ENCODE measurements at regions not wholly inside any gene's neighbourhood (a gene's known extent, or its start where the extent isn't known, plus 50 kb on each side); places are given as distances from the start of the nearest gene placed in this dataset.

DNA sequence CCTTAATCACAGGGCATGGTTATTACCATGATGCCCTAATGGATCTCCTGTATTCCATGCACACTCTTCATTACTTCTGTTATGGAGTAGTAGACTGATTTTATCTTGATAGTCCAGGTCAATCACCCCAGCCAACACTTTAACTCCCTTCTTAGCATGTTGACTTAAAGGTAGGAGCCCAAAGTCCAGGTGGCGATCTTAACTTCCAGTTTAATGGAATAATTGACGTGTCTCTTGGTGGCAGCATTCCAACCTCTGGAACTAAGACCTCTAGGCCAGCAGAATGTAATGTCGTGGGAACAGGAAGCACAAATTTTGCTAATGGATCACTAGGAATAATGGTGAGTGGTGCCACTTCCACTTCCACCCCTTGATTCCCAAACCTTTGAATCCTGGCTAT lies 687.2 kb upstream of the SGO1 start:
- no peaks in the 10 kb centered on the region for H3K4me1 Mint-ChIP-seq (ENCODE audit: low read depth)

DNA sequence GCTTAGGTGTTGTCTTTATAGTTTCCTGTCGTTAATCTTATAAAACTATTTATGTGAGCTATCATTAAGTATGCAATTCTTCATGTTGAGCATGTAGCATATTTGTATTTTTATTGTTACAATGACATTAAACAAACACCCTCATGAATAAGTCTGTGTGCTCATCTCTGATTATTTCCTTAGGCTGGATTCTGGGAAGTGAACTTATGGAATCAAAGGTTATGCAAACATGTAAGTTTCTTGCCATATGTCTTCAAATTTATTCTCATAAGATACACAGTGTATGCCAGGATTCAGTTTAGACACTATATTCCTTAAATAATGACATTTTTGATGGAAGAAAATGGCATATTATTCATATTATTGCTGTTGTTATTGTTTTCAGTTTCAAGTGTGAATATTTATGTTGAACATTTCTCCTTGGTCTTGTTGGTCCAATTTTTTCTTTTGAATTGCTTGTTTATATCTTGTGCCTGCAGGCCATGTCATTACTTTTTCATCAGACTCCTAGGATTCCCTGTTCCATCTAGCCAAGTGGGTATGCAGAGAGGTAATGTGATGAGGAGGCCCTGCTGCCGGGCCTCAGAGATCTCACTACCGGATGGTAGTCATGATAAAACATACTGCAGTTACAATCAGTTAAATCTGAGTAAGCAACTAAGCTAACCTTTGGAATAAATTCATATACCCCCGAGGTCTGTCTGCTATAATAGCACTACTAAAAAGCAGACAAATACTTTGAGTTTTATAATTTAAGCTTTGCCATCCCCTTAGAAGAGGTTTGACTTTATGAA lies 684.3 kb upstream of the SGO1 start:
- Histone ChIP-seq H3K36me3 (ENCODE audit: insufficient read depth, low read length) (no peaks in the 10 kb centered on the region), H3K4me1 (ENCODE audit: insufficient read depth, low read length) (no peaks in the 10 kb centered on the region), H3K4me3 (ENCODE audit: low read length) (no peak overlapping the region), H3K27me3 (ENCODE audit: control insufficient read depth in 1 of 2, insufficient read depth in 2 of 2, low read length in 2 of 2) (no peaks in the 10 kb centered on the region), H3K9me3 (ENCODE audit: control insufficient read depth in 1 of 2, insufficient read depth in 1 of 2, low read length in 2 of 2) (peaks cover 5 to 6% of the 10 kb centered on the region in 2 experiments), H3K27ac (ENCODE audit: low read depth in 1 of 2, low read length in 2 of 2) (no peak overlapping the region)
- ChIA-PET CTCF (no interaction called here), POLR2A (no interaction called here)
- intact Hi-C loops (cut with DNase I, micrococcal nuclease), result no loop called here
- H3K27ac Mint-ChIP-seq, result no peak overlapping the region
- no peak for DNase-seq
- H3K9me3 Mint-ChIP-seq, result peaks cover 19% of the 10 kb centered on the region
- no peaks in the 10 kb centered on the region for H3K36me3 Mint-ChIP-seq (ENCODE audit: low read depth)
- TF ChIP-seq CTCF (IDR thresholded peaks at IDR 0.05), result no peak
- no peak for ATAC-seq (ENCODE audit: poor library complexity)
- H3K4me3 Mint-ChIP-seq, result no peak overlapping the region
- no peaks in the 10 kb centered on the region for H3K27me3 Mint-ChIP-seq
- H3K4me1 Mint-ChIP-seq (ENCODE audit: low read depth), result no peaks in the 10 kb centered on the region

More for the DNA sequence above, 687.2 kb upstream of the SGO1 start:
- ATAC-seq (ENCODE audit: poor library complexity), result no peak
- H3K4me3 Mint-ChIP-seq, result no peak overlapping the region
- Histone ChIP-seq H3K36me3 (ENCODE audit: insufficient read depth, low read length) (no peaks in the 10 kb centered on the region), H3K27ac (ENCODE audit: low read depth in 1 of 2, low read length in 2 of 2) (no peak overlapping the region), H3K4me3 (ENCODE audit: low read length) (no peak overlapping the region), H3K4me1 (ENCODE audit: insufficient read depth, low read length) (no peaks in the 10 kb centered on the region), H3K27me3 (ENCODE audit: control insufficient read depth in 1 of 2, insufficient read depth in 2 of 2, low read length in 2 of 2) (no peaks in the 10 kb centered on the region), H3K9me3 (ENCODE audit: control insufficient read depth in 1 of 2, insufficient read depth in 1 of 2, low read length in 2 of 2) (peaks cover 4 to 11% of the 10 kb centered on the region in 2 experiments)
- intact Hi-C loops (cut with DNase I, micrococcal nuclease), result no loop called here
- TF ChIP-seq CTCF (IDR thresholded peaks at IDR 0.05), result no peak
- H3K27ac Mint-ChIP-seq, result no peak overlapping the region
- peaks cover 27% of the 10 kb centered on the region for H3K9me3 Mint-ChIP-seq
- H3K27me3 Mint-ChIP-seq, result no peaks in the 10 kb centered on the region
- ChIA-PET CTCF (no interaction called here), POLR2A (no interaction called here)
- H3K36me3 Mint-ChIP-seq (ENCODE audit: low read depth), result no peaks in the 10 kb centered on the region
- DNase-seq, result no peak

- Mint-ChIP-seq H3K4me1 (ENCODE audit: low read depth) (no peaks in the 10 kb centered on the region), H3K9me3 (peaks cover 13% of the 10 kb centered on the region), H3K36me3 (ENCODE audit: low read depth) (no peaks in the 10 kb centered on the region), H3K27me3 (no peaks in the 10 kb centered on the region), H3K27ac (no peak overlapping the region), H3K4me3 (no peak overlapping the region)
- Histone ChIP-seq H3K27ac (ENCODE audit: low read depth in 1 of 2, low read length in 2 of 2) (no peak overlapping the region), H3K9me3 (ENCODE audit: control insufficient read depth in 1 of 2, insufficient read depth in 1 of 2, low read length in 2 of 2) (peaks cover 0 to 12% of the 10 kb centered on the region in 2 experiments), H3K27me3 (ENCODE audit: control insufficient read depth in 1 of 2, insufficient read depth in 2 of 2, low read length in 2 of 2) (no peaks in the 10 kb centered on the region), H3K4me3 (ENCODE audit: low read length) (no peak overlapping the region), H3K36me3 (ENCODE audit: insufficient read depth, low read length) (no peaks in the 10 kb centered on the region), H3K4me1 (ENCODE audit: insufficient read depth, low read length) (no peaks in the 10 kb centered on the region)
- ChIA-PET POLR2A (no interaction called here), CTCF (no interaction called here)
- ATAC-seq (ENCODE audit: poor library complexity), result no peak
- intact Hi-C loops (cut with DNase I, micrococcal nuclease), result no loop called here
- TF ChIP-seq CTCF (IDR thresholded peaks at IDR 0.05), result no peak
- DNase-seq, result no peak
These were observed 679.8 kb upstream of the SGO1 start for GRCh38 chr3:20865803-20866202.
